ENCODE measurements at regions not wholly inside any gene's neighbourhood (a gene's known extent, or its start where the extent isn't known, plus 50 kb on each side); places are given as distances from the start of the nearest gene placed in this dataset.

DNA sequence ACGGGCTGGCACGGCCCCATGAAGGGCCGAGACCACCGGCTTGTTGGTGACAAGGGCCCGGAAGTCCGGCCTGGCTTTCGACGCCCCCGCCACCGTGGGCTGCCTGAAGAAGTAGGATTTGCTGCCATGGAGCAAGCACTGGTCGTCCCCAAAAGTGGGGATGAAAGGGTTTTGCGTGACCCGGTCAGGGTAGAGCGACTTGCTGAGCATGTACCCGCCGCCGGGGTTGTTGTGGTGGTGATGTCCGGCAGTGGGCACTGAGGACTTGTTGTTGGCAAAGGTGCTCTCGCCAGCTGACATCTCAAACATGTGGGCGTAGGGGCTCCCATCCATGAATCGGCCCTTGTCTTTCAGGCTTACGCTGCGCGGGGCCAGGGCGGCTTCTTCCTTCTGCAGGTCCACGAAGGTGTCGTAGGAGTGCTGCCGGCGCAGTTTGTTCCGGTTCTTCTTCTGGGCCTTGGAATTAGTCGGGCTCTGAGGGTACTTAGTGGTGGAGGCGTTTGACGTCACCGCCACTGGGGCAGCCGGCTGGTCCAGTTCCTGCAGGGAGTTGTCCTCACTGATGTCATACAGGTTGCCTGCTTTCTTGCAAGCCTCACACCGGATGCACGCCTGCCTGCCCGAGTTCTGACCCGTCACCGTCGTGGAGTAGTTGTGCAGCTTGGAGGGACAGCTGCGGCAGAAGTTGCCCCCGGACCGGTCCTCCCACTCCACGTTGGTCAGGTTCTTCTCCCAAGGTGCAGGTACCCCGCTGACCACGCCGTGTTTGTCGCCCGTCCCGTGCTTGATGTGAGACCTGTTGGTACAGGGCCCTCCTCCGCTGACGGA, 366.6 kb downstream of the EMP1 start:
- TF ChIP-seq ZFX (IDR thresholded peaks at IDR 0.05) (no peak), CTCF (IDR thresholded peaks at IDR 0.05 in 2 of 3, conservative IDR thresholded peaks at IDR 0.05 in 1 of 3; ENCODE audit: borderline replicate concordance in 1 of 3, insufficient read depth in 1 of 3, low read depth in 2 of 3, low read length in 2 of 3) (no peak), RAD21 (IDR thresholded peaks at IDR 0.05; ENCODE audit: low read depth) (no peak), EZH2phosphoT487 (IDR thresholded peaks at IDR 0.05; ENCODE audit: borderline replicate concordance) (no peak), SP1 (IDR thresholded peaks at IDR 0.05; ENCODE audit: low read depth) (no peak), EZH2 (IDR thresholded peaks at IDR 0.05) (no peak), REST (IDR thresholded peaks at IDR 0.05; ENCODE audit: low read depth) (no peak), EGR1 (IDR thresholded peaks at IDR 0.05; ENCODE audit: low read depth) (no peak), CEBPB (IDR thresholded peaks at IDR 0.05; ENCODE audit: low read depth) (no peak), POLR2A (IDR thresholded peaks at IDR 0.05; ENCODE audit: borderline replicate concordance, extremely low read depth, insufficient read depth, insufficient read length) (no peak)

Measured in HCT116 (cell line).